ENCODE measurements at regions not wholly inside any gene's neighbourhood (a gene's known extent, or its start where the extent isn't known, plus 50 kb on each side); places are given as distances from the start of the nearest gene placed in this dataset.

- no peak for TF ChIP-seq CTCF (IDR thresholded peaks at IDR 0.05; ENCODE audit: unreplicated experiment)
- DNase-seq (ENCODE audit: low spot score in 2 of 2, unreplicated experiment in 2 of 2), result no peak
- Mint-ChIP-seq H3K4me1 (peaks cover 26% of the 10 kb centered on the region), H3K36me3 (peaks cover 23% of the 10 kb centered on the region), H3K4me3 (no peak overlapping the region), H3K27ac (no peak overlapping the region), H3K27me3 (ENCODE audit: low read depth) (no peaks in the 10 kb centered on the region), H3K9me3 (peaks cover 42% of the 10 kb centered on the region)
Observed at GRCh38 chr15:36335659-36336058, 243.8 kb upstream of the CDIN1 start.

- no peaks in the 10 kb centered on the region for H3K27me3 Mint-ChIP-seq (ENCODE audit: low read depth)
- H3K4me3 Mint-ChIP-seq, result no peak overlapping the region
- H3K9me3 Mint-ChIP-seq, result peaks cover 9% of the 10 kb centered on the region
- H3K27ac Mint-ChIP-seq, result no peak overlapping the region
- no peak for TF ChIP-seq CTCF (IDR thresholded peaks at IDR 0.05; ENCODE audit: unreplicated experiment)
- peaks cover 7% of the 10 kb centered on the region for H3K36me3 Mint-ChIP-seq
- DNase-seq (ENCODE audit: low spot score in 2 of 2, unreplicated experiment in 2 of 2), result no peak
- peaks cover 43% of the 10 kb centered on the region for H3K4me1 Mint-ChIP-seq
Observed at GRCh38 chr15:36344887-36345286, 234.5 kb upstream of the CDIN1 start.

GRCh38 chr15:36347272-36347858 is 232.1 kb upstream of the CDIN1 start:
- Mint-ChIP-seq H3K4me1 (peaks cover 56% of the 10 kb centered on the region), H3K27me3 (ENCODE audit: low read depth) (no peaks in the 10 kb centered on the region), H3K4me3 (no peak overlapping the region), H3K27ac (peak overlapping the region; percentile 73), H3K36me3 (peaks cover 2% of the 10 kb centered on the region), H3K9me3 (no peaks in the 10 kb centered on the region)
- DNase-seq (ENCODE audit: low spot score in 2 of 2, unreplicated experiment in 2 of 2), result no peak
- no peak for TF ChIP-seq CTCF (IDR thresholded peaks at IDR 0.05; ENCODE audit: unreplicated experiment)

- H3K27me3 Mint-ChIP-seq (ENCODE audit: low read depth), result no peaks in the 10 kb centered on the region
- peaks cover 67% of the 10 kb centered on the region for H3K4me1 Mint-ChIP-seq
- TF ChIP-seq CTCF (IDR thresholded peaks at IDR 0.05; ENCODE audit: unreplicated experiment), result no peak
- peak overlapping the region; percentile 91 for H3K27ac Mint-ChIP-seq
- H3K36me3 Mint-ChIP-seq, result no peaks in the 10 kb centered on the region
- no peak overlapping the region for H3K4me3 Mint-ChIP-seq
- H3K9me3 Mint-ChIP-seq, result no peaks in the 10 kb centered on the region
- DNase-seq (ENCODE audit: low spot score in 2 of 2, unreplicated experiment in 2 of 2), result no peak
Observed at GRCh38 chr15:36356466-36356865, 223.0 kb upstream of the CDIN1 start.

- Mint-ChIP-seq H3K4me1 (peaks cover 68% of the 10 kb centered on the region), H3K27me3 (ENCODE audit: low read depth) (no peaks in the 10 kb centered on the region), H3K27ac (peak overlapping the region; percentile 91), H3K36me3 (no peaks in the 10 kb centered on the region), H3K9me3 (no peaks in the 10 kb centered on the region), H3K4me3 (no peak overlapping the region)
- no peak for DNase-seq (ENCODE audit: low spot score in 2 of 2, unreplicated experiment in 2 of 2)
- no peak for TF ChIP-seq CTCF (IDR thresholded peaks at IDR 0.05; ENCODE audit: unreplicated experiment)
Observed at GRCh38 chr15:36356978-36357601, 222.3 kb upstream of the CDIN1 start.

Data from mesothelial cell of epicardium (in vitro differentiated cells).